HepG2 (cell line): ENCODE measurements at regions not wholly inside any gene's neighbourhood (a gene's known extent, or its start where the extent isn't known, plus 50 kb on each side); places are given as distances from the start of the nearest gene placed in this dataset.

ENCODE experiments used
- ATAC-seq: fragments of 200-7000 bp; cut with Tn5 transposase; 3 replicates; pipeline ENCODE4 v1.9.1; 2020; ENCODE audit warnings: mild to moderate bottlenecking, moderate library complexity
- BruUV-seq: library from RNA; stranded (reverse); fragments of 400-500 nt; replicated peaks from 2 replicates; lab custom pipeline; 2021; lab: Mats Ljungman, UMichigan
- CTCF ChIA-PET: fragments of 300-600 bp; formaldehyde crosslinking; extraction: SDS; loops from one replicate; lab custom pipeline; 2021; ENCODE audit warnings: low total read pairs, inconsistent platforms, low intra/inter-chr PET ratio; lab: Yijun Ruan, JAX
- POLR2A ChIA-PET: fragments of 350-600 bp; sonication (Branson Sonifier 250); formaldehyde crosslinking; loops from one replicate; lab custom pipeline; 2020; ENCODE audit warnings: antibody characterized with exemption, inconsistent platforms; lab: Yijun Ruan, JAX
- DNase-seq: peaks from one replicate; pipeline ENCODE4 v3.0.0-alpha.2; 2015; ENCODE audit warnings: low spot score
- FAIRE-seq: peaks from 3 replicates; lab custom pipeline; 2011; peaks lifted over from hg19 to GRCh38; lab: Jason Lieb, UNC
- H2AFZ ChIP-seq: one replicate; pipeline ENCODE4 v1.6.1; 2011; ENCODE audit warnings: low read length, inconsistent platforms
- H3K27ac ChIP-seq: fragments of 300-600 bp; 3 replicates; pipeline ENCODE4 v1.8.0; 2011; ENCODE audit warnings: mixed run types, mild to moderate bottlenecking, mixed read lengths, low read length, inconsistent platforms; ENCODE audit not compliant: insufficient read depth; ENCODE audit errors: extremely low read length
- H3K27me3 ChIP-seq, 2 experiments: fragments of 200-600 bp in 1 of 2; 2 replicates in 1 of 2; 3 replicates in 1 of 2; pipeline versions ENCODE4 v1.6.0 to v1.8.0; 2011; ENCODE audit warnings: low read length in 2 of 2, mild to moderate bottlenecking in 2 of 2, moderate library complexity in 2 of 2, inconsistent platforms in 1 of 2; ENCODE audit not compliant: insufficient read depth in 2 of 2, control insufficient read depth in 1 of 2
- H3K36me3 ChIP-seq, 2 experiments: fragments of 200-600 bp in 1 of 2; replicated peaks in 1 of 2; 2 replicates in 1 of 2; 3 replicates in 1 of 2; pipeline versions ENCODE4 v1.5.1 to v1.8.0; 2011; ENCODE audit warnings: low read length in 2 of 2, inconsistent platforms in 1 of 2; ENCODE audit not compliant: insufficient read depth in 2 of 2, control insufficient read depth in 1 of 2
- H3K4me1 ChIP-seq: 2 replicates; pipeline ENCODE4 v1.5.1; 2012; ENCODE audit warnings: low read length, inconsistent platforms; ENCODE audit not compliant: insufficient read depth
- H3K4me2 ChIP-seq: 2 replicates; pipeline ENCODE4 v1.6.0; 2011; ENCODE audit warnings: low read depth, low read length, inconsistent platforms
- H3K4me3 ChIP-seq, 3 experiments: fragments of 200-600 bp in 1 of 3; sonication (generic), shearing (Covaris generic) in 1 of 3; replicated peaks in 1 of 3; 2 replicates each; pipeline ENCODE4 v1.5.1; 2011 to 2016; ENCODE audit warnings: low read length in 3 of 3, inconsistent platforms in 2 of 3, low read depth in 2 of 3, mild to moderate bottlenecking in 2 of 3, control low read depth in 1 of 3, mixed read lengths in 1 of 3; ENCODE audit not compliant: insufficient read depth in 1 of 3
- H3K79me2 ChIP-seq: one replicate; pipeline ENCODE4 v1.6.1; 2011; ENCODE audit warnings: low read length, inconsistent platforms; ENCODE audit not compliant: insufficient read depth
- H3K9ac ChIP-seq: 2 replicates; pipeline ENCODE4 v1.6.0; 2011; ENCODE audit warnings: mild to moderate bottlenecking, low read depth, low read length, inconsistent platforms; ENCODE audit not compliant: insufficient read depth
- H3K9me3 ChIP-seq: 2 replicates; pipeline ENCODE4 v1.5.1; 2012; ENCODE audit warnings: mild to moderate bottlenecking, low read length
- H4K20me1 ChIP-seq: 2 replicates; pipeline ENCODE4 v1.6.0; 2011; ENCODE audit warnings: inconsistent platforms, mild to moderate bottlenecking, low read length, moderate library complexity; ENCODE audit not compliant: insufficient read depth
- ARNTL ChIP-seq: sonication (generic); formaldehyde crosslinking; IDR thresholded peaks from 2 replicates; pipeline ENCODE4 v1.4.0; 2020; ENCODE audit warnings: mild to moderate bottlenecking, missing genetic modification reagents
- CENPBD1 ChIP-seq: sonication (generic); formaldehyde crosslinking; IDR thresholded peaks from 2 replicates; pipeline ENCODE4 v1.8.0; 2022; ENCODE audit warnings: missing genetic modification reagents, low read depth, mild to moderate bottlenecking, borderline replicate concordance
- DR1 ChIP-seq: sonication (generic); formaldehyde crosslinking; IDR thresholded peaks from 2 replicates; pipeline ENCODE4 v1.8.0; 2021; ENCODE audit warnings: mild to moderate bottlenecking, missing genetic modification reagents, inconsistent platforms
- HMGA1 ChIP-seq: sonication (generic); formaldehyde crosslinking; conservative IDR thresholded peaks from 2 replicates; pipeline ENCODE4 v1.4.0; 2020; ENCODE audit warnings: missing genetic modification reagents
- JUNB ChIP-seq: sonication (generic); formaldehyde crosslinking; IDR thresholded peaks from 2 replicates; pipeline ENCODE4 v1.8.0; 2022; ENCODE audit warnings: missing genetic modification reagents, mild to moderate bottlenecking, borderline replicate concordance
- MAFK ChIP-seq, 2 experiments: IDR thresholded peaks in 1 of 2; conservative IDR thresholded peaks in 1 of 2; 2 replicates each; pipeline ENCODE4 v1.6.1; 2011; ENCODE audit warnings: improper control_type of control experiment in 2 of 2, low read length in 2 of 2
- MEF2D ChIP-seq: sonication (generic); formaldehyde crosslinking; IDR thresholded peaks from 2 replicates; pipeline ENCODE4 v1.5.1; 2020; ENCODE audit warnings: mild to moderate bottlenecking, missing genetic modification reagents
- NFIB ChIP-seq: sonication (generic); formaldehyde crosslinking; IDR thresholded peaks from 2 replicates; pipeline ENCODE4 v1.9.0; 2021; ENCODE audit warnings: missing genetic modification reagents, mild to moderate bottlenecking, borderline replicate concordance
- RNF2 ChIP-seq: fragments of 450-650 bp; conservative IDR thresholded peaks from 2 replicates; pipeline ENCODE4 v1.6.1; 2016; ENCODE audit warnings: low read depth
- TCF7L2 ChIP-seq: IDR thresholded peaks from 2 replicates; pipeline ENCODE4 v1.6.1; 2011; ENCODE audit warnings: mild to moderate bottlenecking, low read depth, low read length, moderate library complexity
- ZFP82 ChIP-seq: sonication (generic); formaldehyde crosslinking; IDR thresholded peaks from 2 replicates; pipeline ENCODE4 v1.5.1; 2020; ENCODE audit warnings: mild to moderate bottlenecking, missing genetic modification reagents, borderline replicate concordance
- ZMAT5 ChIP-seq: sonication (generic); formaldehyde crosslinking; IDR thresholded peaks from 2 replicates; pipeline ENCODE4 v1.5.0; 2020; ENCODE audit warnings: mild to moderate bottlenecking, low read depth, missing genetic modification reagents, borderline replicate concordance
- ZNF619 ChIP-seq: sonication (generic); formaldehyde crosslinking; IDR thresholded peaks from 2 replicates; pipeline ENCODE4 v1.4.0; 2020; ENCODE audit warnings: mild to moderate bottlenecking, missing genetic modification reagents
- ZNF777 ChIP-seq: sonication (generic); formaldehyde crosslinking; IDR thresholded peaks from 2 replicates; pipeline ENCODE4 v1.4.0; 2020; ENCODE audit warnings: missing genetic modification reagents
- ZNF891 ChIP-seq: sonication (generic); formaldehyde crosslinking; IDR thresholded peaks from 2 replicates; pipeline ENCODE4 v1.5.0; 2020; ENCODE audit warnings: mild to moderate bottlenecking, missing genetic modification reagents
- WGBS: methylation state at CpG from one replicate; pipeline ENCODE4 v1.1.6; 2017; ENCODE audit warnings: low lambda C conversion rate; 5-methylcytosine and 5-hydroxymethylcytosine counted together
- in situ Hi-C: cut with HindIII; loops from 2 replicates; pipeline ENCODE4 v1.10.0; 2017; ENCODE audit warnings: low pct_unique_long_range_greater_than_20kb; ENCODE audit not compliant: extremely low pct_ligation_motif_present
- intact Hi-C: fragments of 100-400 bp; cut with micrococcal nuclease; formaldehyde crosslinking; loops from one replicate; pipeline ENCODE4 v1.10.0; 2022; ENCODE audit not compliant: unreplicated experiment
- TF ChIP-seq, protein P1 (sequence below): sonication (generic); formaldehyde crosslinking; conservative IDR thresholded peaks from 2 replicates; pipeline ENCODE4 v1.4.0; 2020; ENCODE audit warnings: missing genetic modification reagents

- Histone ChIP-seq H2AFZ (no peak overlapping the region), H3K79me2 (no peaks in the 10 kb centered on the region), H3K27ac (no peak overlapping the region), H3K4me3 (no peak overlapping the region), H4K20me1 (no peaks in the 10 kb centered on the region), H3K4me1 (no peaks in the 10 kb centered on the region), H3K9ac (no peak overlapping the region), H3K4me2 (no peak overlapping the region), H3K9me3 (no peaks in the 10 kb centered on the region), H3K27me3 (peaks cover 3 to 35% of the 10 kb centered on the region in 2 experiments; a peak in 3 of 5 replicates), H3K36me3 (no peaks in the 10 kb centered on the region)
- TF ChIP-seq ZFP82: no peak
- TF ChIP-seq HMGA1 (CRISPR knock-in tag): no peak
- TF ChIP-seq TCF7L2: no peak
- TF ChIP-seq ZNF619 (CRISPR knock-in tag): no peak
- no peak for TF ChIP-seq DR1
- TF ChIP-seq ZNF891: no peak
- no peak for TF ChIP-seq ZNF777
- TF ChIP-seq RNF2: no peak
- TF ChIP-seq ARNTL (CRISPR knock-in tag): no peak
- TF ChIP-seq NFIB (CRISPR knock-in tag): no peak
- no TSS peak for BruUV-seq
- DNase-seq (no peak), FAIRE-seq (no peak), ATAC-seq (no peak)
- POLR2A ChIA-PET: no interaction called here
- intact Hi-C loops: loop anchor here (5.0 kb wide), 1 partner anchor 343 kb away; no protein-coding TSS in a partner anchor
- WGBS: 61% methylated on average over 10 of the region's 10 CpGs
- in situ Hi-C loops: no loop called here
- CTCF ChIA-PET: no interaction called here
These were observed 488.5 kb downstream of the EIPR1 start for GRCh38 chr2:2889141-2889540.

DNA sequence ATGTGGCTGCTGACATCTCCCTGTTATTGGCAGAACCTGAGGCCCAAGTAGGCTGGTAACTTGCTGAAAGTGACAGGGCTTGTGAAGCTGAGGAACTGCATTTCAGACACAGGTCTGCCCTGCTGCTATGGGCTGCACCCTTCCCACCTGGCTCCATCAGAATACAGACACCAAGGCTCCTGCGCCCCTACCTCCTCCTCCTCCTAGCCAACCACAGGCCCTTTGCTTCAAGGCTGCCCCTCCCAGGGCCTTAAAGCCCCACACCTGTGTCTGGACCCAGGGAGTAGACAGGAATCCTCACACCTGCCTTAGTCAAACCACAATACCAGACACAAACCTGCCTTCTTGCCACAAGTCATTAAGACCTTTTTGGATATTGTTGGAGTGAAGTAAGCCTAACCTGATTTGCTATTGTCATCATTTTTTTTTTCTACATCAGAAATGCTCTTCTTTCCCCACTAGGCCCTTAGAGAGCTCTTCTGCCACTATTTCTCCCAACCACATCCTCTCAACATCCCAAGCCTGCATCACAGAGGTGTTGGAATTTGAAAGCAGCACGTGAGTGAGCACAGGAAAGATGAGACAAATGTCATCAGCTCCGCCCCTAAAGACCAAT, 489.7 kb downstream of the EIPR1 start:
- no peaks in the 10 kb centered on the region for H3K9me3 ChIP-seq
- WGBS: 13% methylated on average over 3 of the region's 3 CpGs
- H3K4me1 ChIP-seq: no peaks in the 10 kb centered on the region
- intact Hi-C loops: loop anchor here (5.0 kb wide), 1 partner anchor 344 kb away; no protein-coding TSS in a partner anchor
- H3K79me2 ChIP-seq: no peaks in the 10 kb centered on the region
- peaks cover 3 to 35% of the 10 kb centered on the region in 2 experiments; a peak in 3 of 5 replicates for H3K27me3 ChIP-seq
- H4K20me1 ChIP-seq: no peaks in the 10 kb centered on the region
- H3K4me3 ChIP-seq: no peak overlapping the region
- in situ Hi-C loops: no loop called here
- no peak for ATAC-seq
- ChIA-PET POLR2A (no interaction called here), CTCF (no interaction called here)
- no peak overlapping the region for H2AFZ ChIP-seq
- BruUV-seq: no TSS peak
- no peak for DNase-seq
- no peak for FAIRE-seq
- H3K9ac ChIP-seq: no peak overlapping the region
- H3K27ac ChIP-seq: no peak overlapping the region
- H3K4me2 ChIP-seq: no peak overlapping the region
- H3K36me3 ChIP-seq: no peaks in the 10 kb centered on the region
- TF ChIP-seq MEF2D: no peak
- TF ChIP-seq ZMAT5: no peak
- no peak for TF ChIP-seq JUNB
- no peak for TF ChIP-seq CENPBD1 (CRISPR knock-in tag)
- TF ChIP-seq, protein P1, sequence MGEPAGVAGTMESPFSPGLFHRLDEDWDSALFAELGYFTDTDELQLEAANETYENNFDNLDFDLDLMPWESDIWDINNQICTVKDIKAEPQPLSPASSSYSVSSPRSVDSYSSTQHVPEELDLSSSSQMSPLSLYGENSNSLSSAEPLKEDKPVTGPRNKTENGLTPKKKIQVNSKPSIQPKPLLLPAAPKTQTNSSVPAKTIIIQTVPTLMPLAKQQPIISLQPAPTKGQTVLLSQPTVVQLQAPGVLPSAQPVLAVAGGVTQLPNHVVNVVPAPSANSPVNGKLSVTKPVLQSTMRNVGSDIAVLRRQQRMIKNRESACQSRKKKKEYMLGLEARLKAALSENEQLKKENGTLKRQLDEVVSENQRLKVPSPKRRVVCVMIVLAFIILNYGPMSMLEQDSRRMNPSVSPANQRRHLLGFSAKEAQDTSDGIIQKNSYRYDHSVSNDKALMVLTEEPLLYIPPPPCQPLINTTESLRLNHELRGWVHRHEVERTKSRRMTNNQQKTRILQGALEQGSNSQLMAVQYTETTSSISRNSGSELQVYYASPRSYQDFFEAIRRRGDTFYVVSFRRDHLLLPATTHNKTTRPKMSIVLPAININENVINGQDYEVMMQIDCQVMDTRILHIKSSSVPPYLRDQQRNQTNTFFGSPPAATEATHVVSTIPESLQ (CRISPR knock-in tag): no peak
- TF ChIP-seq MAFK (conservative IDR thresholded peaks at IDR 0.05 in 1 of 2, IDR thresholded peaks at IDR 0.05 in 1 of 2; ENCODE audit: low read length in 2 of 2): peak; percentile 65 to 83
